Progenitor cell of endocrine pancreas (in vitro differentiated cells): ENCODE measurements at regions not wholly inside any gene's neighbourhood (a gene's known extent, or its start where the extent isn't known, plus 50 kb on each side); places are given as distances from the start of the nearest gene placed in this dataset.

Source experiments
- DNase-seq: peaks from one replicate; pipeline ENCODE4 v3.0.0; 2021; ENCODE audit warnings: low spot score; ENCODE audit not compliant: unreplicated experiment
- H3K27ac Mint-ChIP-seq: 2 replicates; pipeline ENCODE4 v1.8.0; 2021; ENCODE audit warnings: mild to moderate bottlenecking, moderate library complexity, mixed read lengths
- H3K27me3 Mint-ChIP-seq: 2 replicates; pipeline ENCODE4 v1.8.0; 2021; ENCODE audit warnings: mixed read lengths
- H3K36me3 Mint-ChIP-seq: 2 replicates; pipeline ENCODE4 v1.8.0; 2022; ENCODE audit warnings: mixed read lengths; ENCODE audit not compliant: insufficient read depth
- H3K4me1 Mint-ChIP-seq: 2 replicates; pipeline ENCODE4 v1.8.0; 2021; ENCODE audit warnings: low read depth, mixed read lengths
- H3K4me3 Mint-ChIP-seq: 2 replicates; pipeline ENCODE4 v1.8.0; 2021; ENCODE audit warnings: low read depth, mild to moderate bottlenecking, moderate library complexity, mixed read lengths
- H3K9me3 Mint-ChIP-seq: 2 replicates; pipeline ENCODE4 v1.8.0; 2021; ENCODE audit warnings: low read depth, mixed read lengths
- TF ChIP-seq, protein P1 (sequence below): fragments of 200-600 bp; sonication (generic); IDR thresholded peaks from one replicate; pipeline ENCODE4 v1.5.0; 2021; ENCODE audit warnings: antibody characterized with exemption, mild to moderate bottlenecking; ENCODE audit not compliant: unreplicated experiment

GRCh38 chr3:177944228-177944661, 592.0 kb upstream of the KCNMB2 start:
- H3K9me3 Mint-ChIP-seq, result no peaks in the 10 kb centered on the region

DNA sequence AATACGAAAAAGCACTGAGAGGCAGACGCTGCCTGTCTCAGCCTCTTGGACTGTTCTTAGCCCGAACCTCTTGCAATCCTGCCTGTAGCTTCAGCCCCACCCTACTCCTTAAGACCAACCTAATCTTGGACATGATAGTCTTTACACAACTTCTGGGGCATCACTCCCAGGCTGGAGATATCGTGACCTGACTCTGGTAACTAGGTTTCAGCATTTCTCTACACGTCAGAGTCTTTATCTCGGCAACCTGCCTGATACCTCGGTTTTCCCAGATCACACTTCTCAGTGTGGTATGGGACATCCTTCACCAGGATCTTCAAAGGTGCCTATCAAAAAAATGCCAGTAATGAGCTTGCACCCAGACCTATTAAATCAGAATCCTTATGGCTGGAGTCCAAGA, 590.2 kb upstream of the KCNMB2 start:
- TF ChIP-seq, protein P1, sequence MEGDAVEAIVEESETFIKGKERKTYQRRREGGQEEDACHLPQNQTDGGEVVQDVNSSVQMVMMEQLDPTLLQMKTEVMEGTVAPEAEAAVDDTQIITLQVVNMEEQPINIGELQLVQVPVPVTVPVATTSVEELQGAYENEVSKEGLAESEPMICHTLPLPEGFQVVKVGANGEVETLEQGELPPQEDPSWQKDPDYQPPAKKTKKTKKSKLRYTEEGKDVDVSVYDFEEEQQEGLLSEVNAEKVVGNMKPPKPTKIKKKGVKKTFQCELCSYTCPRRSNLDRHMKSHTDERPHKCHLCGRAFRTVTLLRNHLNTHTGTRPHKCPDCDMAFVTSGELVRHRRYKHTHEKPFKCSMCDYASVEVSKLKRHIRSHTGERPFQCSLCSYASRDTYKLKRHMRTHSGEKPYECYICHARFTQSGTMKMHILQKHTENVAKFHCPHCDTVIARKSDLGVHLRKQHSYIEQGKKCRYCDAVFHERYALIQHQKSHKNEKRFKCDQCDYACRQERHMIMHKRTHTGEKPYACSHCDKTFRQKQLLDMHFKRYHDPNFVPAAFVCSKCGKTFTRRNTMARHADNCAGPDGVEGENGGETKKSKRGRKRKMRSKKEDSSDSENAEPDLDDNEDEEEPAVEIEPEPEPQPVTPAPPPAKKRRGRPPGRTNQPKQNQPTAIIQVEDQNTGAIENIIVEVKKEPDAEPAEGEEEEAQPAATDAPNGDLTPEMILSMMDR, result no peak
- no peaks in the 10 kb centered on the region for H3K36me3 Mint-ChIP-seq
- no peaks in the 10 kb centered on the region for H3K27me3 Mint-ChIP-seq
- DNase-seq, result no peak
- H3K9me3 Mint-ChIP-seq, result no peaks in the 10 kb centered on the region
- no peak overlapping the region for H3K27ac Mint-ChIP-seq
- H3K4me1 Mint-ChIP-seq, result no peaks in the 10 kb centered on the region
- H3K4me3 Mint-ChIP-seq, result no peak overlapping the region

More at GRCh38 chr3:177944228-177944661, 592.0 kb upstream of the KCNMB2 start:
- Mint-ChIP-seq H3K4me1 (no peaks in the 10 kb centered on the region), H3K27ac (no peak overlapping the region), H3K4me3 (no peak overlapping the region), H3K36me3 (no peaks in the 10 kb centered on the region), H3K27me3 (no peaks in the 10 kb centered on the region)
- DNase-seq, result no peak
- TF ChIP-seq, protein P1, result no peak

DNA sequence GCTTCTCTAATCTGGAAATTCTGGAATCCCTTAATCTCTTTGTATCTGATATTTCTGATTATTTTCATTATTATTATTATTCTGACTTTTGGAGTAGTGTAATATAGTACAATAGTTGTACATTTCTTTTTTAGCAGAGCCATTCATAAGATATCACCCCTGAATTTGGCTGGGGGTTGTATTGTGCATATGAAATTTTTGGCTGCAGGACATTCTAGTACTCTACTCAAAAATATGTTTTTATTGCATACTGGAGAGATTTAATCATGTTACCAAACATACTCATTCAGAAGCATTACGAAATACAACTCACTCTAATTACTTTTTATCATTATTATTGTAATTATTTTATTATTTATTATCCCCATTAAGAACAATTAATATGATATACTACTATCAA, 589.7 kb upstream of the KCNMB2 start:
- Mint-ChIP-seq H3K4me3 (no peak overlapping the region), H3K27me3 (no peaks in the 10 kb centered on the region), H3K36me3 (no peaks in the 10 kb centered on the region), H3K4me1 (no peaks in the 10 kb centered on the region), H3K27ac (no peak overlapping the region), H3K9me3 (no peaks in the 10 kb centered on the region)
- no peak for DNase-seq
- TF ChIP-seq, protein P1, result no peak

DNA sequence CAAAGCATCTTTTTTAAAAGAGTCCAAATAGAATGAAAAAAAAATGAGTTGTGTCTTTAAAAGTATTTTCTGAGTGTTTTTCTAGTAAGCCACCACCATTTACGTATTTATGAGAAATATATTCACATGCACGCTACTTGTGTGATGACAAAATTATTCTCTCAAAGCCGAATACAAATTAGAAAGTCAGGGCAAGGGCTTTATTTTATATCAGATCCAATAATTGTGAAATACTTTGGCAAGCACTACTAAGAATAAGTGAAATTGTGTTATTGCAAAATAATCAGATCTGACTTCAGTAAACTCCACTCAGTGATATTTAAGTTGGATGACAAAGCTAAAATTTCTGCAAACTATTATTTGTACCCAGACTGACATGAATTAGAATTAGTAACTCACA, 589.3 kb upstream of the KCNMB2 start:
- no peaks in the 10 kb centered on the region for H3K9me3 Mint-ChIP-seq

GRCh38 chr3:177947901-177948300, 588.3 kb upstream of the KCNMB2 start:
- no peak overlapping the region for H3K27ac Mint-ChIP-seq
- DNase-seq, result no peak
- H3K27me3 Mint-ChIP-seq, result no peaks in the 10 kb centered on the region
- no peaks in the 10 kb centered on the region for H3K4me1 Mint-ChIP-seq
- H3K36me3 Mint-ChIP-seq, result no peaks in the 10 kb centered on the region
- TF ChIP-seq, protein P1, result no peak
- H3K9me3 Mint-ChIP-seq, result no peaks in the 10 kb centered on the region
- no peak overlapping the region for H3K4me3 Mint-ChIP-seq

More for the DNA sequence above, 589.3 kb upstream of the KCNMB2 start:
- DNase-seq, result no peak
- H3K4me1 Mint-ChIP-seq, result no peaks in the 10 kb centered on the region
- no peaks in the 10 kb centered on the region for H3K36me3 Mint-ChIP-seq
- no peaks in the 10 kb centered on the region for H3K27me3 Mint-ChIP-seq
- no peak overlapping the region for H3K27ac Mint-ChIP-seq
- TF ChIP-seq, protein P1, result no peak
- no peak overlapping the region for H3K4me3 Mint-ChIP-seq
